SK-N-SH treated with all-trans-retinoic acid at 6 μM for 48 hours (cell line): ENCODE measurements at regions not wholly inside any gene's neighbourhood (a gene's known extent, or its start where the extent isn't known, plus 50 kb on each side); places are given as distances from the start of the nearest gene placed in this dataset.

Experiments used
- CSDC2 ChIP-seq: fragments of 250-450 bp; sonication (Bioruptor Pico); IDR thresholded peaks from 2 replicates; pipeline ENCODE4 v1.5.0; 2020; ENCODE audit warnings: mild to moderate bottlenecking, moderate library complexity
- RARB ChIP-seq: fragments of 250-450 bp; sonication (Bioruptor Pico); IDR thresholded peaks from 2 replicates; pipeline ENCODE4 v1.8.0; 2021; ENCODE audit warnings: mild to moderate bottlenecking, moderate library complexity
- ZFP3 ChIP-seq: fragments of 250-450 bp; sonication (Bioruptor Pico); IDR thresholded peaks from 2 replicates; pipeline ENCODE4 v1.5.0; 2020; ENCODE audit warnings: mild to moderate bottlenecking, moderate library complexity
- TF ChIP-seq, protein P1 (sequence below): fragments of 250-450 bp; sonication (Bioruptor Pico); IDR thresholded peaks from 2 replicates; pipeline ENCODE4 v1.5.1; 2021; ENCODE audit warnings: mild to moderate bottlenecking, moderate library complexity
- TF ChIP-seq, protein P2 (sequence below): fragments of 250-450 bp; sonication (Bioruptor Pico); IDR thresholded peaks from 2 replicates; pipeline ENCODE4 v1.8.0; 2020; ENCODE audit warnings: mild to moderate bottlenecking, moderate library complexity, borderline replicate concordance
- TF ChIP-seq, protein P3 (sequence below): fragments of 250-450 bp; sonication (Bioruptor Pico); IDR thresholded peaks from 2 replicates; pipeline ENCODE4 v1.5.1; 2020; ENCODE audit warnings: low read depth, mild to moderate bottlenecking, moderate library complexity

DNA sequence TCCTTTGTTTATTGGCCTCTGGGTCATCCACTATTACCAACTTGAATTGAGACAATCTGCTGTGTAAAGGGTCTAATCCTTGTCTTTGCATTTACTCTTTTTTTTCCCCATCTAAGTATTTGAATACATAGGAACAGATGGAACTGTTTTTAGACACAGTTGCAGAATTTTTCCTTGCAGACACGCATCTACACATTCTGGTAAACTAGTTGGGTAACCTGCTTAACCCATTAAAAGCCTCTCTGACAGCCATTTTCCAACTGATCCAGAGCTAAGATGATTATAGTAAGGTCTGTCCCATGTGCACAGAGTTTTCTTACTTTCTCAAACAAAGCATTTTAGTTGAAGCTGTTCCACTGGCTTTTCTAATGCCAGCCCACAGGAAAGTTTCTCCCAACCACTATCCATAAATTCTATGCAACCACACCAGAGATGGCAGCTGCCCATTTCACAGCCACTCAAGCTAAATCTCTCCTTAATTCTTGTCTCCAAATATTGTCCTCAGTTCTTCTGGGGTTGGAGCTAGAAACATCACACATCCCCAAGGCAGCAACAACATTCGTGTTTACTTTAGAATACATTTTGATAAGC is 492.1 kb downstream of the MAFB start:
- TF ChIP-seq, protein P1, sequence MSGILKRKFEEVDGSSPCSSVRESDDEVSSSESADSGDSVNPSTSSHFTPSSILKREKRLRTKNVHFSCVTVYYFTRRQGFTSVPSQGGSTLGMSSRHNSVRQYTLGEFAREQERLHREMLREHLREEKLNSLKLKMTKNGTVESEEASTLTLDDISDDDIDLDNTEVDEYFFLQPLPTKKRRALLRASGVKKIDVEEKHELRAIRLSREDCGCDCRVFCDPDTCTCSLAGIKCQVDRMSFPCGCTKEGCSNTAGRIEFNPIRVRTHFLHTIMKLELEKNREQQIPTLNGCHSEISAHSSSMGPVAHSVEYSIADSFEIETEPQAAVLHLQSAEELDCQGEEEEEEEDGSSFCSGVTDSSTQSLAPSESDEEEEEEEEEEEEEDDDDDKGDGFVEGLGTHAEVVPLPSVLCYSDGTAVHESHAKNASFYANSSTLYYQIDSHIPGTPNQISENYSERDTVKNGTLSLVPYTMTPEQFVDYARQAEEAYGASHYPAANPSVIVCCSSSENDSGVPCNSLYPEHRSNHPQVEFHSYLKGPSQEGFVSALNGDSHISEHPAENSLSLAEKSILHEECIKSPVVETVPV (CRISPR knock-in tag), result no peak
- TF ChIP-seq, protein P2, sequence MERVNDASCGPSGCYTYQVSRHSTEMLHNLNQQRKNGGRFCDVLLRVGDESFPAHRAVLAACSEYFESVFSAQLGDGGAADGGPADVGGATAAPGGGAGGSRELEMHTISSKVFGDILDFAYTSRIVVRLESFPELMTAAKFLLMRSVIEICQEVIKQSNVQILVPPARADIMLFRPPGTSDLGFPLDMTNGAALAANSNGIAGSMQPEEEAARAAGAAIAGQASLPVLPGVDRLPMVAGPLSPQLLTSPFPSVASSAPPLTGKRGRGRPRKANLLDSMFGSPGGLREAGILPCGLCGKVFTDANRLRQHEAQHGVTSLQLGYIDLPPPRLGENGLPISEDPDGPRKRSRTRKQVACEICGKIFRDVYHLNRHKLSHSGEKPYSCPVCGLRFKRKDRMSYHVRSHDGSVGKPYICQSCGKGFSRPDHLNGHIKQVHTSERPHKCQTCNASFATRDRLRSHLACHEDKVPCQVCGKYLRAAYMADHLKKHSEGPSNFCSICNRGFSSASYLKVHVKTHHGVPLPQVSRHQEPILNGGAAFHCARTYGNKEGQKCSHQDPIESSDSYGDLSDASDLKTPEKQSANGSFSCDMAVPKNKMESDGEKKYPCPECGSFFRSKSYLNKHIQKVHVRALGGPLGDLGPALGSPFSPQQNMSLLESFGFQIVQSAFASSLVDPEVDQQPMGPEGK (CRISPR knock-in tag), result no peak
- no peak for TF ChIP-seq RARB (CRISPR knock-in tag)
- TF ChIP-seq, protein P3, sequence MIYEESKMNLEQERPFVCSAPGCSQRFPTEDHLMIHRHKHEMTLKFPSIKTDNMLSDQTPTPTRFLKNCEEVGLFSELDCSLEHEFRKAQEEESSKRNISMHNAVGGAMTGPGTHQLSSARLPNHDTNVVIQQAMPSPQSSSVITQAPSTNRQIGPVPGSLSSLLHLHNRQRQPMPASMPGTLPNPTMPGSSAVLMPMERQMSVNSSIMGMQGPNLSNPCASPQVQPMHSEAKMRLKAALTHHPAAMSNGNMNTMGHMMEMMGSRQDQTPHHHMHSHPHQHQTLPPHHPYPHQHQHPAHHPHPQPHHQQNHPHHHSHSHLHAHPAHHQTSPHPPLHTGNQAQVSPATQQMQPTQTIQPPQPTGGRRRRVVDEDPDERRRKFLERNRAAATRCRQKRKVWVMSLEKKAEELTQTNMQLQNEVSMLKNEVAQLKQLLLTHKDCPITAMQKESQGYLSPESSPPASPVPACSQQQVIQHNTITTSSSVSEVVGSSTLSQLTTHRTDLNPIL (CRISPR knock-in tag), result no peak
- no peak for TF ChIP-seq CSDC2 (CRISPR knock-in tag)
- TF ChIP-seq ZFP3, result no peak
